Calu3 (cell line): ENCODE measurements at regions not wholly inside any gene's neighbourhood (a gene's known extent, or its start where the extent isn't known, plus 50 kb on each side); places are given as distances from the start of the nearest gene placed in this dataset.

ENCODE experiments used
- BruUV-seq: library from RNA; stranded (reverse); fragments of 400-500 nt; replicated peaks from 2 replicates; lab custom pipeline; 2021; lab: Mats Ljungman, UMichigan
- CTCF ChIA-PET: fragments of 300-600 bp; sonication (Branson Sonifier 250); formaldehyde crosslinking; loops from one replicate; lab custom pipeline; 2022; ENCODE audit warnings: antibody characterized with exemption; lab: Charles Lee
- DNase-seq: peaks from one replicate; pipeline ENCODE4 v3.0.0; 2022
- H3K27ac Mint-ChIP-seq: one replicate; pipeline ENCODE4 v1.8.0; 2022; ENCODE audit warnings: mixed read lengths; ENCODE audit not compliant: unreplicated experiment
- H3K27me3 Mint-ChIP-seq: one replicate; pipeline ENCODE4 v1.8.0; 2022; ENCODE audit warnings: mixed read lengths; ENCODE audit not compliant: unreplicated experiment
- H3K36me3 Mint-ChIP-seq: one replicate; pipeline ENCODE4 v1.8.0; 2022; ENCODE audit warnings: mild to moderate bottlenecking, moderate library complexity, mixed read lengths; ENCODE audit not compliant: insufficient read depth, unreplicated experiment
- H3K4me1 Mint-ChIP-seq: one replicate; pipeline ENCODE4 v1.8.0; 2022; ENCODE audit warnings: mild to moderate bottlenecking, low read depth, mixed read lengths; ENCODE audit not compliant: unreplicated experiment
- H3K4me3 Mint-ChIP-seq: one replicate; pipeline ENCODE4 v1.8.0; 2022; ENCODE audit warnings: mild to moderate bottlenecking, low read depth, moderate library complexity, mixed read lengths; ENCODE audit not compliant: unreplicated experiment
- H3K9me3 Mint-ChIP-seq: one replicate; pipeline ENCODE4 v1.8.0; 2022; ENCODE audit warnings: low read depth, mixed read lengths; ENCODE audit not compliant: unreplicated experiment
- intact Hi-C: fragments of 100-400 bp; cut with micrococcal nuclease; formaldehyde crosslinking; loops from one replicate; pipeline ENCODE4 v1.10.0; 2022; ENCODE audit not compliant: unreplicated experiment
- TF ChIP-seq, protein P1 (sequence below): fragments of 200-600 bp; IDR thresholded peaks from one replicate; pipeline ENCODE4 v1.8.0; 2022; ENCODE audit warnings: antibody characterized with exemption; ENCODE audit not compliant: unreplicated experiment

GRCh38 chr2:234683950-234684349 lies 187.1 kb upstream of the ARL4C start:
- no peak overlapping the region for H3K27ac Mint-ChIP-seq

DNA sequence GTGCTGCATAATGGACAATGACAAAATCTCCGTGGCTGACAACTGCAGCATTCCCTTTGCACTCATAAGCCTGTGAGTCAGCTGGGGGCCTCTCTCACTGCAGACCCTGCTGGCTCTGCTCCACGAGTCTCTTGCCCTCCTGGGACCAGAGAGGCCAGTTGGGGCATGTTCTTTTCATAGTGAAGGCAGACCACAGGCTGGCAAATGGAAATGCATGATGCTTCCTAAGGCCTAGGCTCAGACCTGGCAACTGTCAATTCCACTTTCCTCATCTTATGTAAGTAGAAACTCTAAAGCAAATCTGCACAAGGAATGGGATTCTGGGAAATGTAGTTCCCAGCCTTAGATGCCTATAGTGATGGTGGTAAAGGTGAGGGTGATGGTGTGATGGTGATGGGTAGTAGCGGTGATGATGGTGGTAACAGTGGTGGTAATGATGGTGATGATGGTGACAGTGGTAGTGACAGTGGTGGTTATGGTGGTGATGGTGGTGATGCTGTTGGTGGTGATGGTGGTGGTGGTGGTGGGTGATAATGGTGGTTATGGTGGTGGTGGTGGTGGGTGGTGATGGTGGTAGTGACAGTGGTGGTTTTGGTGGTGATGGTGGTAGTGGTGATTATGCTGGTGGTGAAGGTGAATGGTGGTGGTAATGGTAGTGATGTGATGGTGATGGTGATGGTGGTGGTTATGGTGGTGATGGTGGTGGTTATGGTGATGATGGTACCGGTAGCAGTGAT lies 185.8 kb upstream of the ARL4C start:
- H3K36me3 Mint-ChIP-seq: no peaks in the 10 kb centered on the region
- no peaks in the 10 kb centered on the region for H3K9me3 Mint-ChIP-seq
- TF ChIP-seq, protein P1, sequence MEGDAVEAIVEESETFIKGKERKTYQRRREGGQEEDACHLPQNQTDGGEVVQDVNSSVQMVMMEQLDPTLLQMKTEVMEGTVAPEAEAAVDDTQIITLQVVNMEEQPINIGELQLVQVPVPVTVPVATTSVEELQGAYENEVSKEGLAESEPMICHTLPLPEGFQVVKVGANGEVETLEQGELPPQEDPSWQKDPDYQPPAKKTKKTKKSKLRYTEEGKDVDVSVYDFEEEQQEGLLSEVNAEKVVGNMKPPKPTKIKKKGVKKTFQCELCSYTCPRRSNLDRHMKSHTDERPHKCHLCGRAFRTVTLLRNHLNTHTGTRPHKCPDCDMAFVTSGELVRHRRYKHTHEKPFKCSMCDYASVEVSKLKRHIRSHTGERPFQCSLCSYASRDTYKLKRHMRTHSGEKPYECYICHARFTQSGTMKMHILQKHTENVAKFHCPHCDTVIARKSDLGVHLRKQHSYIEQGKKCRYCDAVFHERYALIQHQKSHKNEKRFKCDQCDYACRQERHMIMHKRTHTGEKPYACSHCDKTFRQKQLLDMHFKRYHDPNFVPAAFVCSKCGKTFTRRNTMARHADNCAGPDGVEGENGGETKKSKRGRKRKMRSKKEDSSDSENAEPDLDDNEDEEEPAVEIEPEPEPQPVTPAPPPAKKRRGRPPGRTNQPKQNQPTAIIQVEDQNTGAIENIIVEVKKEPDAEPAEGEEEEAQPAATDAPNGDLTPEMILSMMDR: no peak
- DNase-seq: no peak
- BruUV-seq: no TSS peak
- peaks cover 10% of the 10 kb centered on the region for H3K4me1 Mint-ChIP-seq
- H3K27me3 Mint-ChIP-seq: no peaks in the 10 kb centered on the region
- CTCF ChIA-PET: no interaction called here
- intact Hi-C loops: no loop called here
- no peak overlapping the region for H3K27ac Mint-ChIP-seq
- no peak overlapping the region for H3K4me3 Mint-ChIP-seq

More at GRCh38 chr2:234683950-234684349, 187.1 kb upstream of the ARL4C start:
- Mint-ChIP-seq H3K27me3 (no peaks in the 10 kb centered on the region), H3K4me3 (no peak overlapping the region), H3K4me1 (peaks cover 10% of the 10 kb centered on the region), H3K36me3 (no peaks in the 10 kb centered on the region), H3K9me3 (no peaks in the 10 kb centered on the region)
- intact Hi-C loops: no loop called here
- no TSS peak for BruUV-seq
- TF ChIP-seq, protein P1: no peak
- DNase-seq: no peak
- CTCF ChIA-PET: no interaction called here

DNA sequence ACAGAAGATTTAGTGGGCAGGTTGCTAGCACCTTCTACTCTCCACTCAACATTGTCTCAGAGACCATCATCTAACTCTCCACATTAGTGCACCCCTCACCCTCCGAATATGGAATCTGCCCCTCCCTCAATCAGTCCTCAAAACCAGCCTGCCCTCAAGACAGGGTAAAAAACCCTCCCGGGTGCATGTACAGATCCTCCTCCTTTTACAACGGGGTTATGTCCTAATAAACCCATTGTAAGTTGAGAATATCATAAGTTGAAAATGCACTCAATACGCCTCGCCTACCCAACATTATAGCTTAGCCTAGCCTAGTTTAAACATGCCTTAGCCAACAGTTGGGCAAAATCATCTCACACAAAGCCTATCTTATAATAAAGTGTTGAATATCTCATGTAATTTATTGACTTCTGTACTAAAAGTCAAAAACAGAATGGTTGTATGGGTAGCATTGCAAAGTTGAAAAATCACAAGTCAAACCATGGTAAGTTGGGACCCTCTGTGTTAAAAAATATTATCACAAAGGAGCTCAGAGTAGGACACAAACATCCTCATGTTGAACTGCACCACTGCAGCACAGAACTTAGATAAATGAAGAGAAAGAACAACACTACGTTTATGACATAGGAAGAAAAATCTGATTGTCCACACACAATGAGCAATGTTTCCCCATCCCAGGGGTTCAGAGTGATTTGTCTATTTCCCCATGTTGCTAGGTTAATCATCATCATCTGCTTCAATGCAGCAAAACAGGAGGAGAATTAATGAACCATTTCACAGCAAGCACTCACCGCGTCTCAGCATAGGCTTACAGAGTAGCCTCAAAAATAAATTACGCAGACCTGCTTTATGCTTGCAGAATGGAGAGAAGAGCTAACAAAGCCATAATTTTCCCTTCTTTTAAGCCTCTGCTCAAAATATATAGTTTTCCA lies 184.1 kb upstream of the ARL4C start:
- CTCF ChIA-PET: no interaction called here
- intact Hi-C loops: no loop called here
- no peaks in the 10 kb centered on the region for H3K9me3 Mint-ChIP-seq

More for the DNA sequence above, 184.1 kb upstream of the ARL4C start:
- no peak overlapping the region for H3K4me3 Mint-ChIP-seq
- peaks cover under 1% of the 10 kb centered on the region for H3K4me1 Mint-ChIP-seq
- BruUV-seq: no TSS peak
- TF ChIP-seq, protein P1: no peak
- H3K27ac Mint-ChIP-seq: no peak overlapping the region
- no peak for DNase-seq
- H3K36me3 Mint-ChIP-seq: no peaks in the 10 kb centered on the region
- no peaks in the 10 kb centered on the region for H3K27me3 Mint-ChIP-seq
